Glomerular visceral epithelial cell (primary cell): ENCODE measurements at regions not wholly inside any gene's neighbourhood (a gene's known extent, or its start where the extent isn't known, plus 50 kb on each side); places are given as distances from the start of the nearest gene placed in this dataset.
"Not testable (repeated sequence)": the region's sequence is repeated elsewhere in the genome, so short reads cannot be mapped to it uniquely, and the experiment has no call there.

Source experiments
- DNase-seq: peaks from one replicate; pipeline ENCODE4 v3.0.0-alpha.2; 2016; ENCODE audit errors: extremely low spot score

- DNase-seq: no peak
Measured at GRCh38 chr11:86147004-86147403, 78.1 kb upstream of the PICALM start.

DNA sequence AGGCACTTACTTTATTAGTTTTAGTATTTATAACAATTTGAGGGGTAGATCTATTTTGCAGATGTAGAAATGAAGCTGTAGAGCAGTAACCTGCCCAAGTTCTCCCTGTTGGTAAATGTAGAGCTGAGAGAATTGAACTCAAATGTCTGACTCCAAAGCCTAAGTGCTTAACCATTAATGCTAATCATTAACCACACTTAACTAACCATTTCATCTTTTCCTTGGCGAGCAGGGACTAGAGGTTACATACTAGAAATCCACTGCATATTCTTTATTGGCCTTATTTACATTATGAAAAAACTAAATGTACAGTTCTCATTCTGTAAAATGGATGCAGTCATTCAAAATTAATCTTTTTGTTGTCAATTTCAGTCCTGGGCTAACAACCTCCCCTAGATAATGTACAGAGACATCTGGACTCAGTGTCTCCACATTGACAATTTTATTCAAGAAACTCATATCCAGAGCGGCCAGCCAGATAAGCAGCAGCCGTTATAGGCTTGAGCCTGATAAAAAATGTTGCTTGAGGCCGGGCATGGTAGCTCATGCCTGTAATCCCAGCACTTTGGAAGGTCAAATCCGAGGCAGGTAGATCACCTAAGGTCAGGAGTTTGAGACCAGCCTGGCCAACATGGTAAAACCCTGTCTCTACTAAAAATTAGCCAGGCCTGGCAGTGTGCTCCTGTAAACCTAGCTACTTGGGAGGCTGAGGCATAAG is 76.7 kb upstream of the PICALM start:
- DNase-seq: peak; percentile 57

DNA sequence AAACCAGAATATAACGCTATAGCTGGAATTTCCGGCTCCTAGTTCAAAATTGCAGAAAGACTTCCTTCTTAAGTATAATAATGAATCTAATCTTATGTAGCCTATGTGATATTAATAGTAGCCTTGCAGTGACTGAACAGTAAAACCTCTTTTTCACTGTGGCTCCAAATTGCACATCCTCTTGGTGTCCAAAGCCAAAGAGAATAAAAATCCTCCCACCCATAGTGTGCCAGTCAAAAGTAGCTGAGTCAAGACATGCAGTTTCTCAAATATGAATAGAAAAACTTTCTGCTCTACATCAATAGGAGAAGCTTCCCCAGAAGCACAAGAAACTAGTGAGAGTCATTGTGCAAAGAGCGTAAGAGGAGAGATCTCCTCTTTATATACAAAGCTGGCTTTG is 76.0 kb upstream of the PICALM start:
- DNase-seq: no peak

GRCh38 chr11:86144087-86144486 is 75.2 kb upstream of the PICALM start:
- DNase-seq: not testable (repeated sequence)

DNA sequence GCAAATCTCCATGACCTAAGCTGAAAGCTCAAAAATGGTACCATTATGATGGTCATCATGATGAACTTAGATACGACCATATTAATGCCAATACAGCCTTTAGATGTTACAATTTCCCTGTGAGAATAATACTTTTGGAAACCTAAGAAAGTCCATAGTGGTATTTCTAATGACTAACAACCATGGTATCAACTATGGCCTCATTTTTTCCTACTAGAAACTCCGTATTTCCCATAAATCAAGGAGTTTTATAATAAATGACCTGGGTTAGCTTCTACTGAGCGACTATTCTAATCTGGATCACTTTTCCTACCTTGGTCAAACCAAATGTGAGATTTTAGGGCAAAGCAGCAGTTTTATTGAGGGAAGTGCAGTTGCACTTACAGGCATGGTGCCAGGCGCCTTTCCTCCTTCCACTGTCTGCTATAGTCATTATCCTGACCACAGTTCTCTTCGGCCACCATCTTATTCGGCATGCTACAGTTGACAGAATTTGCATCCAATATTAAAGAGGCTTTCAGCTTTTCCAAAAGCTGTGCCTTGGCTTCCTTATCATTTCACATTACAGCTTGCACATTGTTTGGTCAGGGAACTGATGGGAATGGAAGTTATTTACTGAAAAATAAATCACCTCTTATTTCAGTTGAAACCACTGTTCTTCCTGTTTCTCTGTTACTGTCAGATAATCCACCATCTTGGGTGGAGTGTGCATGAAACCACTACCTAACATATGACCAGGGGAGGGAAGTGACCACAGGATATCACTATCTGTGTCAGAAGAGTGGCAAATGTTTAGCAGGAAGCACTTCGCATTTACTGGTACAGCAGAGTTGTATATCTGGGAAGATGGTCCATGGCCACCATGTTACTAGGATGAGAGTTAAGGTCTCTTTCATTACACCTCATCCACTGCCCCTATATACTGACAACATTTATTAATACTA is 74.5 kb upstream of the PICALM start:
- DNase-seq: no peak

DNA sequence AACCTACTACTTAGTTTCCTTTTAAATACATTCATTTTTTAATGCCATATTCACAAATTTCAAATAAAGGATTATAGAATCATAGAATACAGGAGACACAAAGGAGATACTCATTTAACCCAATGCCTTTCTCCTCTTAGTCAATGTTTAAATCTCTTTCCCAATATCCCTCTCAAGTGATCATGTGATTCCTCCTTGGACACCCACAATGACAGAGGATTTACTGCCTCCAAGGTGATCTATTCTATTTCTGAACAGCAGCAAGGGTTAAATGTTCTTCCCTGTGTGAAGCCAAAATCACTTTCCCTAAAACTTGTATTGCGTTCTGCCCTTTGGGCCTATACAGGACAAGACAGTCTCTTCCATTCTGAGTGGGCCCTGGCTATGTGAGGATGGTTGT is 73.3 kb upstream of the PICALM start:
- DNase-seq: no peak

DNA sequence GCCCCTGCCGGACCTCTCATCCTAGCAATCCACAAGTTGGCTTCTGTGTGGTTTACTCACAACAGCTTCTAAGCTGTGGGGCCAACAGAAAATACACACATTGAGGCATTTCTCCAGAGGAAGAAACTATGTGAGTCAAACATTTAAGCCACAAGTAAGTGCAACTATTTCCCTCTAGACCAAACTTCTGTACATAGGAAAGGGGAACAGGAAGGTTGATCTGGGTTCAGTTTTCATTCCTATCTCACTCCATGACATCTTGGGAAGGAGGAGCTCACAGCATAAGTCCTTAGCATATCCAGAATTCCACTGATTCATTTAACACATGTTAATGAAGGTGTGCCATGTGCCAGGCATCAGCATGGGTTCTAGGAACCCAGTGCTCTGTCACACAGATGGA is 72.8 kb upstream of the PICALM start:
- DNase-seq: no peak

- no peak for DNase-seq
Measured at GRCh38 chr11:86140334-86140990, 71.6 kb upstream of the PICALM start.

DNA sequence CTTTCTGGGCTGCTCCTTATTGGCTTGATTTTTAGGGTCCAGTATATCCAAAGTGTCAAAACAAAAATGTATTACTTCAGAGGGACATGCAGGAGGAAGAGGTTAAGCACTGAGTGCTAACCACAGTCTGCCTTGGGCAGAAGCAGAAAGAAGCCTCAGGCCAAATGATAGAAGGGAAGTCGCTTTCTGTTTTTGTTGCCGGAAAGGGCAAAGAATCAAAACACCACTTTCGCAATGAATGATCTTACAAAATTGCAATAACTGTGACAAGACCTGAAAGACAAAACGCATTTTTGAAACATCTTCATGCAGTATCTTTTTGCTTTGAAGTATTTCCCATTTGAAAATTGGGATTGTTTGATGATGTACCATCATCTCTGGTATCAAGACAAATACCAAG is 70.1 kb upstream of the PICALM start:
- DNase-seq: no peak

GRCh38 chr11:86136538-86136937 is 67.7 kb upstream of the PICALM start:
- DNase-seq: no peak

GRCh38 chr11:86135319-86135714 is 66.4 kb upstream of the PICALM start:
- DNase-seq: no peak

- DNase-seq: no peak
Measured at GRCh38 chr11:86134580-86135318, 65.9 kb upstream of the PICALM start.

GRCh38 chr11:86132667-86133249 is 63.9 kb upstream of the PICALM start:
- DNase-seq: no peak

DNA sequence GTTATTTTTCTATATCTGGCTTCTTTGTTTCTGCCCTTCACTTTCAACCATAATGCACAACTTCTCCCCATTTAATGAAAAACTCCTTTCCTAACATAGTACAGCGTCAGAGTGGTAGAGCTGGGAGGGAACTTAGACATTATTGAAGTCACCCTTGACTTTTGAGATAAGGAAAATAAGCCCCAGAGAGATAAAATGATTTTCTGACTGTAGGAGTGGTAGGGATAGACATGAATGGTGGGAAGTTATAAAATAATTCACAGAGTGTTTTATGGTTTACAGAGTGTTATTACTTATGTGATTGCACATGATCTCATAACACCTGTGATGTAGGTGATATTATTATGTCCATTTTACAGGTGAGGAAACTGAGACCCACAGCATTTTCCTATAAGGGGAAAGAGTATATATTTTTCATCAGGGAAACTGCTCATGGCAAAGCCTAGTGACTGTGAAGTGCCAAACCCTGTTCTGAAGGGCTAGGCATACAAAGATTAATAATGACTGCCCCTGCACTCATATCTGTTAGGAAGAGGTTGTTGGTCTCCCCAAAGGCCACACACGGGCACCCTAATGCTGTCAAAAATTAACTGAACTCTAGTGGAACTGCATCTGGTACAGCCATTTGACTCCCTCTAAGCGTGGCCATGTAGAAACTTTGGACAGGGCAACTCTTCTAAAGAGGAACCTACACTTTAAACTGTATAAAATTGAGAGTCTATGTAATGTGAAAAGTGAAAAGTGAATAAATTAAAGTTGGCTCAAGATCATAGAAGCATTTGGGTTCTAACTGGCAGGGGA is 61.1 kb upstream of the PICALM start:
- DNase-seq: no peak

DNA sequence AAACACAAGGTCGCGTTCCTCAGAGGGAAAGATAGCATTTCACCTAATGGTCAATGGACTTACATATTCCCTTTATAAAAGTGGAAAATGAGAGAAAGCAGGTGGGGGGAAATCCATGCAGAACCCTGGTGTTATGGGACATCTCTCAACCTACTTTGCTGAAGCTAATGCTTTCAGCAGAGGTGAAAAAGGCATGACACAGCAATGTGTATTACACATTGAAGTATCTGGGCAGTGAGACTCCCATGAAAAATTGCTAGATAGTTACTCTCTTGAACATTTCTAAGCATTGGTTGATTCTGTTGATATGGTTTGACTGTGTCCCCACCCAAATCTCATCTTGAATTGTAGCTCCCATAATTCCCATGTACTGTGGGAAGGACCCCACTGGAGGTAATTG is 60.0 kb upstream of the PICALM start:
- DNase-seq: no peak

DNA sequence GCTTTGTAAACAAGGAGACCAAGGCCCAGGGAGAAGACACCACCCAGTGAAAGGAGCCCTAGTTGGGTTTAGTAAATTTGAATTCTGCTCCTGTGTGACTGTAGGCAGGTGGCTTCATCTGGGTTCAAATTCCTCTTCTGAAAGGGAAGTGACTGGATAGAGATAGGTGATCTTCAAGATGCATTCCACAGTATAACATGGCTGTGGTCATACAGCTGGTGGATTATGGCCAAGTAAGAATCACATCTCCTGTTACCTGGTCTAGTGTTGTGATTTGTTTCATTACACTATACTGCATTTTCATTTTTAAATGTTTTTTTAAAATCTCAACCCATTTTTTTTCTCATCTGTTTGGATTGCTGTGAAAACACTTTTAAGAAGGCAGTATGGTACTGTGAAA is 58.0 kb upstream of the PICALM start:
- no peak for DNase-seq

GRCh38 chr11:86124251-86125233 is 55.7 kb upstream of the PICALM start:
- DNase-seq: no peak

DNA sequence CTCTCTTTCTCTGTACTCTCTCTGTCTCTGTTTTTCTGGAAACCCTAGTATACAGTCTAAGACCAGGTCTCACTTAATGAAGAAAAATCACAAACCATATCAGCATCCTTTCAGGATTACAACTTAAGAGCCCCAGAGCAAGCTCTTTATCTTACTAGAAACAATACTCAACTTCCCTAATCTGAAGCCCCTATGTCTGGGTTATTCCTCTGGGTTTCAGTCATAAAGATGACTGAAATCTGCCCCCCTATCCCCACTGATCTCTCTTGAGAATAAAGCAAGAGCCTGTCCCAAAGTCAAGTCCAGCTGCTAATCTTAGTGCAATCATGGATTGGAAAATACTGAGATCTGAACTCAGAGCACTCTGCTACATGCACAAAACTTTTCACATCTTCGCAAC is 53.9 kb upstream of the PICALM start:
- DNase-seq: no peak

- DNase-seq: peak; percentile 23
Measured at GRCh38 chr11:86120807-86121206, 51.9 kb upstream of the PICALM start.
